IMR-90 (cell line): ENCODE measurements at regions not wholly inside any gene's neighbourhood (a gene's known extent, or its start where the extent isn't known, plus 50 kb on each side); places are given as distances from the start of the nearest gene placed in this dataset.

ENCODE experiments used
- CHD1 ChIP-seq: IDR thresholded peaks from 2 replicates; pipeline ENCODE4 v1.6.1; 2012; ENCODE audit warnings: low read depth, low read length, improper control_type of control experiment
- FOS ChIP-seq: fragments of 150-350 bp; IDR thresholded peaks from 2 replicates; pipeline ENCODE4 v1.6.1; 2016; ENCODE audit warnings: low read depth, low read length
- POLR2A ChIP-seq: IDR thresholded peaks from 2 replicates; pipeline ENCODE4 v1.6.1; 2012; ENCODE audit warnings: mild to moderate bottlenecking, low read depth, low read length
- RAD21 ChIP-seq: IDR thresholded peaks from 2 replicates; pipeline ENCODE4 v1.6.1; 2012; ENCODE audit warnings: low read length, improper control_type of control experiment
- SMC3 ChIP-seq: fragments of 150-350 bp; IDR thresholded peaks from 2 replicates; pipeline ENCODE4 v1.6.1; 2016; ENCODE audit warnings: low read depth, mild to moderate bottlenecking, antibody characterized with exemption, low read length, moderate library complexity
- TF ChIP-seq, protein P1 (sequence below): conservative IDR thresholded peaks from 2 replicates; pipeline ENCODE4 v1.5.1; 2012; ENCODE audit warnings: mild to moderate bottlenecking, low read depth, low read length, improper control_type of control experiment

GRCh38 chr5:42949348-42950115 is 90.6 kb downstream of the ANXA2R start:
- peak; percentile 43 for TF ChIP-seq RAD21
- TF ChIP-seq, protein P1, sequence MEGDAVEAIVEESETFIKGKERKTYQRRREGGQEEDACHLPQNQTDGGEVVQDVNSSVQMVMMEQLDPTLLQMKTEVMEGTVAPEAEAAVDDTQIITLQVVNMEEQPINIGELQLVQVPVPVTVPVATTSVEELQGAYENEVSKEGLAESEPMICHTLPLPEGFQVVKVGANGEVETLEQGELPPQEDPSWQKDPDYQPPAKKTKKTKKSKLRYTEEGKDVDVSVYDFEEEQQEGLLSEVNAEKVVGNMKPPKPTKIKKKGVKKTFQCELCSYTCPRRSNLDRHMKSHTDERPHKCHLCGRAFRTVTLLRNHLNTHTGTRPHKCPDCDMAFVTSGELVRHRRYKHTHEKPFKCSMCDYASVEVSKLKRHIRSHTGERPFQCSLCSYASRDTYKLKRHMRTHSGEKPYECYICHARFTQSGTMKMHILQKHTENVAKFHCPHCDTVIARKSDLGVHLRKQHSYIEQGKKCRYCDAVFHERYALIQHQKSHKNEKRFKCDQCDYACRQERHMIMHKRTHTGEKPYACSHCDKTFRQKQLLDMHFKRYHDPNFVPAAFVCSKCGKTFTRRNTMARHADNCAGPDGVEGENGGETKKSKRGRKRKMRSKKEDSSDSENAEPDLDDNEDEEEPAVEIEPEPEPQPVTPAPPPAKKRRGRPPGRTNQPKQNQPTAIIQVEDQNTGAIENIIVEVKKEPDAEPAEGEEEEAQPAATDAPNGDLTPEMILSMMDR = peak; percentile 51
- no peak for TF ChIP-seq FOS
- peak; percentile 24; the same call in 1 of the 2 replicates for TF ChIP-seq SMC3
- no peak for TF ChIP-seq CHD1
- TF ChIP-seq POLR2A = no peak
